22Rv1 (cell line): ENCODE measurements at regions not wholly inside any gene's neighbourhood (a gene's known extent, or its start where the extent isn't known, plus 50 kb on each side); places are given as distances from the start of the nearest gene placed in this dataset.

Experiments
- ZFX ChIP-seq: fragments of 450-650 bp; IDR thresholded peaks from 2 replicates; pipeline ENCODE4 v1.6.1; 2017; ENCODE audit warnings: antibody characterized with exemption, borderline replicate concordance
- TF ChIP-seq, protein P1 (sequence below): fragments of 450-650 bp; IDR thresholded peaks from 2 replicates; pipeline ENCODE4 v1.5.1; 2017; ENCODE audit warnings: mild to moderate bottlenecking

DNA sequence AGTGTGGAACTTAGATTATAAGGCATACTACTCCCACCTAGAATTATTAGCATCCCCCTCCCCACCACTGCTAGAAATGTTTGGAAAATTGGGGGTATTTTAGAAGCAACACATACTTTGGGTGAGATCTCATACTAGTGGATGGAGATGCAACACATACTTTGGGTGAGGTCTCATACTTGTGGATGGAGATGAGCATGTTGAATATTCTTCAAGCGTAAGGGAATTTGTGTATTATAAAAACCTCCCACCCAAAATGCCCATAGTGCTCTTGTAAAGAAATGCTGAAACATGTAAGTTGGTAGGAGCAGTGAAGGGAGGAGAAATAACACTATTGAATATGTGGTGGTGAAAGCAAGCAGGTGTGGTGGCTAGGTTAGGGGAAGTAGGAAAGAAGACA, 124.0 kb upstream of the EPHA3 start:
- TF ChIP-seq, protein P1, sequence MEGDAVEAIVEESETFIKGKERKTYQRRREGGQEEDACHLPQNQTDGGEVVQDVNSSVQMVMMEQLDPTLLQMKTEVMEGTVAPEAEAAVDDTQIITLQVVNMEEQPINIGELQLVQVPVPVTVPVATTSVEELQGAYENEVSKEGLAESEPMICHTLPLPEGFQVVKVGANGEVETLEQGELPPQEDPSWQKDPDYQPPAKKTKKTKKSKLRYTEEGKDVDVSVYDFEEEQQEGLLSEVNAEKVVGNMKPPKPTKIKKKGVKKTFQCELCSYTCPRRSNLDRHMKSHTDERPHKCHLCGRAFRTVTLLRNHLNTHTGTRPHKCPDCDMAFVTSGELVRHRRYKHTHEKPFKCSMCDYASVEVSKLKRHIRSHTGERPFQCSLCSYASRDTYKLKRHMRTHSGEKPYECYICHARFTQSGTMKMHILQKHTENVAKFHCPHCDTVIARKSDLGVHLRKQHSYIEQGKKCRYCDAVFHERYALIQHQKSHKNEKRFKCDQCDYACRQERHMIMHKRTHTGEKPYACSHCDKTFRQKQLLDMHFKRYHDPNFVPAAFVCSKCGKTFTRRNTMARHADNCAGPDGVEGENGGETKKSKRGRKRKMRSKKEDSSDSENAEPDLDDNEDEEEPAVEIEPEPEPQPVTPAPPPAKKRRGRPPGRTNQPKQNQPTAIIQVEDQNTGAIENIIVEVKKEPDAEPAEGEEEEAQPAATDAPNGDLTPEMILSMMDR: no peak
- TF ChIP-seq ZFX: no peak
